ENCODE measurements at regions not wholly inside any gene's neighbourhood (a gene's known extent, or its start where the extent isn't known, plus 50 kb on each side); places are given as distances from the start of the nearest gene placed in this dataset.
"Not testable (repeated sequence)": the region's sequence is repeated elsewhere in the genome, so short reads cannot be mapped to it uniquely, and the experiment has no call there.

DNA sequence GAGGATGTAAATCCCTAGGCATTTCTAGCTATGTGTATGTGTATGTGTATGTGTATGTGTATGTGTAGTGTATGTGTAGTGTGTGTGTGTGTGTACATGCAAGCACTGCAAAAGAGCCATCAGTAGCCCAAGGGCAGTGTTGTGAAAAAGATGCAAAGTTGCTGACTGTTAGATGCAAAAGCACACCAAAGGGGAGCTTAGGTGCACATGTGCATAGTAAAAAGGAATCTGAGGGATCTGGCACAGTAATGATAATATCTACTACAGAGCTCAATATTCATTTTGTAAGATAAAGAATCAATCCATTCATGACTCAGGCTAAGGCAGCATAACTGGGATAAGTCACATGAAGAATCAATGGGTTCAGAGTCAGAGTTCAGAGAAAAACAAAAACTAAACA, 80.2 kb downstream of the TMEM47 start:
- no peak for DNase-seq

DNA sequence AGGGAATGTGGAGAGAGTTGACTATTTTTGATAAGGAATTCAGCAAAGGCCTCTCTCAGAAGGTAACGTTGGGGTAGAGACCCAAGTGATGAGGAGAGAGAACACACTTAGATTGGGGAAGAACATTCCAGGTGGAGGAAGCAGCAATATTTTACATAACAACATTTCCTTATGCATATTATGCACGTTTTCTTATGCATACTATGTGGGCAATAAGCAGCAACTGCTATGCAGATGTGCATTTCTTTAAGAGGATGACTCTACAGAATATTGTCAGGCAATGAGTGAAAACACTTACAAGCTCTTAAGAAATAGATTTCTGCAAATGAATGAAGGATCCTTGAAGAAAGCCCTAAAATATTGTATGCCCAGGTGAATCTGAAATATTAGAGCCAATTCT, 91.1 kb downstream of the TMEM47 start:
- no peak for DNase-seq

DNA sequence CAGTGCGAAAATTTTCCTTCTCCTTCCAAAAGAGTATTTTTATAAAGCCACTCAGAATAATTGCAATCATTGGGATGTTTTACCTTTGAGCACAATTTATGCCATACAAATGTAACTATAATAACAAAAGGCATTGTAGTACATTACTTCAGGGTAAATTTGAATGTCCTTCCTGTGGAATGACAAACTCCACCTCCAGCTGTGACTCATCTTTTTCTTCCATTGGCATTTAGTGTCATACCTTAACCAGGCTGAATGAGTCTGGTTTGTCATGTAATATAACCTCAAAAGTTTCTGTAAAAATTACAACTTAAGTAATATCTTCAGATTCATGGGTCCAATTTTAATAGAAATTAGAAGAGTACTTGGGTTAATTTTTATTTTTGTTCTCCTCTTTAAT, 93.3 kb downstream of the TMEM47 start:
- DNase-seq = no peak

DNA sequence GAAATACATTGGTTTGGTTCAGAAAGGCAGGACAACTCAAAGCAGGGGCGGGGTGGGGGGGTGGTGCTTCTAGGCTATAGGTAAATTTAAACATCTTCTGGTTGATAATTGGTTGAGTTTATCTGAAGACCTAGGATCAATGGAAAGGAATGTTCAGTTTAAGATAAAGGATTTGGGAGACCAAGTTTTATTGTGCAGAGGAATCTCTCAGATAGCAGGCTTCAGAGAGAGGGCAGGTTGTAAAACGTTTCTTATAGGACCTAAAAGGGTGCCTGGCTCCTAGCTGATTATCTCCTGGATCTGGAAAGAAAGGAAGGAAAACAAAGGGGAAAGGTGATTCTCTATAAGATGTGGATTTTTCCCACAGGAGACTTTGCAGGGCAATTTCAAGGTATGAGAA, 94.0 kb downstream of the TMEM47 start:
- DNase-seq = no peak

DNA sequence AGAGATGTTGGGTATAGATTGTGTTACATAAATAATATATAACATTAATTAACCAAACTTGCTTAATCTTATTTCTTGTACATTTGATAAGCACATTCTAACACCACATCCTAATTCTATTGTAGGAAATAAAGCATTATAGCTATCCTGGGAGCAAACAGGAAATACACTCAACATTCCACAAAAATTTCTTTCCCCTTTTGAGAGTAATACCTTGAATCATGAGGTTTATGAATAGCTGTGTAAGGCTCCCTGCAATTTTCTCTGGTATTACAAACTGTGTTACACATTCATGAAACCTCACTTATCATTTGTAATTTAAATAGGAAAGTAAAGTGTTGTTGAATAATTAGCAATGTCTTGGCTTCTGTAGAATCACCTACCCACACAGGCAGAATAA, 95.1 kb downstream of the TMEM47 start:
- no peak for DNase-seq

DNA sequence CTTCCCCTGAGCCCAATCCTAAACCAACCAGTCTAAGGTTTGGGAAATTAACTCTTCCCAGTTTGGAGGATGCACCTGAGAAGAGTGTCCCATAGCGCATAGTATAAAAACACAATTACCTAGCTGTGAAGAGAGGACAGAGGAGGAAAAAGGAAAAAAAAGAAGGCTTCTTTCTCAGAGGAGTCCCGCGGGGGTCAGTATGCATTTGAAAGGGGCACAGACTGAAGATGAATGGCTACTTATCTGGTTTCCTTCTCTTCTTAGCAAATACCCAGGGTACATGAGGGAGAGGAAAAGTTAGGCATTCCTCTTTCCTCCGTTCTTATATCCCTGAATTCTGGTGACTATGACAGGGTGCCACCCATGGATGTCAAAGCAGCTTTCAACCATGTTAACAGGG, 96.9 kb downstream of the TMEM47 start:
- DNase-seq = no peak

DNA sequence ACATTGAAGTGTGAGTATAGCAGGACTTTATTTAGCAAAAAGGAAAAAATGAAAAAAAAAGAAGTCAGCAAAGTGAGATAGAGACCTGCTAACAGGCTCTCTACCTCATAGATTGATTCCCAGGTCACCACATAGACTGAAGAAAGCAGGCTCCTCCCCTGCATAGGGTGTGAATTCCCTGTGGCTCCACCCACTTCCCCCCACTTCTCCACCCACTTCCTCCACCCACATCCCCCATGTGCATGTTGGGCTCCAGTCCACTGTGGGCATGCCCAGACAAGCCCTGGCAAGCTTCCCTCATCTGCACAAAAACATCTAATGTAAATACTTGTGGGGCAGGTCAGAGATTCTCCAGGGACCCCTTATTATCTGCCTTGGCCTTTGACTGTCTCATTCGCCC, 97.8 kb downstream of the TMEM47 start:
- no peak for DNase-seq

DNA sequence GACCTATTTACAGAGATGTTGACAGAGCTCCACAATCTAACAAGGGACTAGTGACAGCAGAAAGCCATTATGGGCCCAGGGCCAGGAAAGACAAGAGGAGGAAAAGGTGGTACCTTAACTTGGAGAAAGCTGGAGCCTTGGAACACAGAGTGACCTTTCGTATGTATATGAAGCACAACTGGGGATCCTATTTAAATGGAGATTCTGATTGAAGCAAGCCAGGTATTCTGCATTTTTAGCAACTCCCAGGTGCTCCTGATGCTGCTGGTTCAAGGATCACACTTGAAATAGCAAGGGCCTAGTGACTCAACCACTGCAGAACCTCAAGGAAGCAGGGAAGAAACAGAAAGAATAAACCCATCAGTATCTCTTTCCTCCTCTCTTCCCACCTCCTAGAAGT, 99.4 kb downstream of the TMEM47 start:
- no peak for DNase-seq

DNA sequence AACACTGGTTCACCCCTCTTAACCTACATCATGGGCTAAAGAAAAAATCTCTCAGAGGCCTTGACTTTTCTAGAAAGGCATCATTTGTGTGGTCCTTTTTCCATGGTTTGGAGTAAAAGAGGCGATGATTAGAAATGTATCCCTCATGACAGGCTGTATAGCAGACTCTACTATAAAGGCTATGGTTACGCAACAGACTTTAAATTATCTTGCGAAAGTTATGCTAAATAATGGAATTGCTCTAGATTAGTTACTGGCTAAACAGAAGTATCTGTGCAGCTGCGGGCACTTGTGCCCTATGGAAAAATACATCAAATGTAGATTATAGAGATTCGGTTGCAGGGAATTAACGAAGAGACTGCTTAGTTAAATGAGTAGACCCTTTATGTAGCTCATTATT, 101.6 kb downstream of the TMEM47 start:
- DNase-seq = no peak

DNA sequence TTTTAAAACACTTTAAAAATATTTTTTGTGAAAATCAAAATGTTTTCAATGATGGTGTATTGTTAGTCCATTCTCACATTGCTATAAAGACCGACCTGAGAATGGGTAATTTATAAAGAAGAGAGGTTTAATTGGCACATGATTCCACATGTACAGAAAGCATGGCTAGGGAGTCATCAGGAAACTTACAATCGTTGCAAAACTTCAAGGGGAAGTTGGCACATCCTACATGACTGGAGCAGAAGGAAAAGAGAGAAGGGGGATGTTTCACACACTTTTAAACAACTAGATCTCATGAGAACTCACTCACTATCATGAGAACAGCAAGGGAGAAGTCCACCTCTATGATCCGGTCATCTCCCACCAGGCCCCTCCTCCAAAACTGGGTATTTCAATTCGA, 110.7 kb downstream of the TMEM47 start:
- no peak for DNase-seq

DNA sequence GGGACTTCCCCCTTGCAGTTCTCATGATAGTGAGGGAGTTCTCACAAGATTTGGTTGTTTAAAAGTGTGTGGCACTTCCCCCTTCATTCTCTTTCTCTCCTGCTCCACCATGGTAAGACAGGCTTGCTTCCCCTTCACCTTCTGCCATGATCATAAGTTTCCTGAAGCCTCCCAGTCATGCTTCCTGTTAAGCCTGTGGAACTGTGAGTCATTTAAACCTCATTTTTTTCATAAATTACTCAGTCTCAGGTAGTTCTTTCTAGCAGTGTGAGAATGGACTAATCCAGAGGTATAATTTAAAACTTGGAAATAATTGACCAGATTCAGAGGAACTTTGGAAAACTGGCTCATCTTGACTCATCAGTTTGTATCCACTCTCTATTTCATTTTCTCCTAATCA, 129.0 kb downstream of the TMEM47 start:
- no peak for DNase-seq

DNA sequence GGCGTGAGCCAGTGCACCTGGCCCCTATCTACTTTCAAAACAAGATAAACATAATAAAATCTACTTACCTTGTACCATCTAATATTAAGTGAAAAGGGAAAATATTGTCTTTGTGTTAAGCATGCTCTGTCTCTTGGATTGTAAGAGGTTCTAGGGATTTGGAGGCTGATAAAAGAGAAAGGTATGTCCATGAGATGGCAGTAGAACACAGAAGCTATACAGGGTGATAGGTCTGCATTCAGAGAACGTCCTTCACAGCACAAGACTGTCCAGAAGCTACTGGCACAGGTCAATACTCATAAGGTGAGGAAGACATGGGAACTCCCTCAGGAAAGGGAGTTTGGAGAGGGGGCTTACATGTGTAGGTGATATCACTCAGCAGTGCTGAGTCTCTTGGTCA, 135.5 kb downstream of the TMEM47 start:
- DNase-seq = no peak

DNA sequence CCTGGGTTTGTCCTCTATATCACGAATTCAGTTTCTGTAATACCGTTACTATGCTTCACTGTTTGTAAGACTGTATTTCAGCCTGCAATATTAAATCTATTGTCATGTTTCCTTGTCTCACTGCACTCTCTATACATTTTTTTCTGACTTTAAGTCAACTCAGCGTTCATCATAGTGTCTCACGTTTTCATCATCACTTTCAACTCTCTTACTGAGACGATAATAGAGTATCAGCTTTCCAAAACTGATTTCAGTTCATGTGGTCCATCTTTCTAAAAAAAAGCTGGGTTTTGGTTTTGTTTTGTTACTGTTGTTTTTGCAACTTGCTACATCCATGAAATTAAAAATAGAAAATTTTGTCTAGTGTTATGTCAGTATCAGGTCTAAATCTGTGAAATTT, 147.7 kb downstream of the TMEM47 start:
- no peak for DNase-seq

DNA sequence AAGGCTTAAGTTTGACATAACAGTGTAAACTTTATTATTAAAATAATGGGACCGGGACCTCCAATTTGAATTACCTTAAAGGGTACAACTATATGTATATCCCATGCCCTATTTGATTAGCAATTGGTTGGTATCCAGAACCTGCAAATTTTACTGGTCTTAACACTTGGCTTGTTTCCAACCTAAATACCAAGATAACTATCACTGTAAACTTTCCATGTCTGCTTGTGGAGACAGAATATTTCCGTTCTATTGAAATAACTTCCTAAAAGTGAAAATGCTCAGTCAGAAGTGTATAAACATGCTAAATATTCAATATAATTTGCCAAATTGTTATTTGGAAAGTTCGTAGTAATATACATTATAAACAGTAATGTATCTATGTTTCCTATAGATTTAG, 154.0 kb downstream of the TMEM47 start:
- no peak for DNase-seq

DNA sequence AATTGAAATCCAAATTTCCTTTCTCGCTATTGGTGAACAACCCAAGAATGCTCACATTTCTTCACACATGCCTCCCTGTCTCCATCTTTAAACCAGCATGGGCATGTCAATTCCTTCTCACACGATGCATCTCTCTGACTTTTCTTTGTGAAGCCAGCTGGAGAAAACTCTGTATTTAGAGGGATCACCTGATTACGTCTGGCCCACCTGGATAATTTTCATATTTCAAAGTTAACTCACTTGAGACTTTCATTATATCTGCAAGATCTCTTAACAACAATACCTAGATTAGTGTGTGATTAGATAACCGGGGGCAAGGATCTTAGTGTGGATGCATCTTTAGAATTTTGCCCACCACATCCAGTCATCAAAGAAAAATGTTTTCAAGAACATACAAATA, 164.0 kb downstream of the TMEM47 start:
- DNase-seq = no peak

DNA sequence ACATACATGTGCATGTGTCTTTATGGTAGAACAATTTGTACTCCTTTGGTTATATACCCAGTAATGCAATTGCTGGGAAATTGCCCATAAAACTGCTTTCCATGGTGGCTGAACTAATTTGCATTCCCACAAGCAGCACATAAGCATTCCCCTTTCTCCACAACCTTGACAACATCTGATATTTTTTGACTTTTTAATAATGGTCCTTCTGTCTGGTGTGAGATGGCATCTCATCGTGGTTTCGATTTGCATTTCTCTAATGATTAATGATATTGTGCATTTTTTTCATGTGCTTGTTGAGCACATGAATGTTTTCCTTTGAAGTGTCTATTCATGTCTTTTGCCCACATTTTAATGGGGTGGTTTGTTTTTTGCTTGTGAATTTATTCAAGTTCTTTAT, 166.0 kb downstream of the TMEM47 start:
- DNase-seq = no peak

DNA sequence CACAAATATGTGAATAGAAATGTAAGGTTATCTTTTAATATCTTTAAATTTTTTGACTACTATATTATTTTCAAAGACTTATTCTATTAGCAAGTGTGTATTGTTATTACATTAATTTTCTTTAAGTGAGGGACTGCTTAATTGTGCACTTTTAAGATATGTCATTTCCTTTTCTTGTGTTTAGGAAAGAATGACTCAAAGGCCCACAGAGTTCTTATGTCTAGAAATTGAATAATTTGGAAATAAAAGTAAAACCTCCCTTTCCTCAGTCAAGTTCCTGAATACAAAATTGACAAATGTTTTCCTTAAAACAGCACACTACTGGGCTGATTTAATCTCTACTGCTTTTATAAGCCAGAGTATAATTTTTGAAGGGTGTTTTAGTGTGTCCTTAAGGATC, 169.7 kb downstream of the TMEM47 start:
- DNase-seq = no peak

DNA sequence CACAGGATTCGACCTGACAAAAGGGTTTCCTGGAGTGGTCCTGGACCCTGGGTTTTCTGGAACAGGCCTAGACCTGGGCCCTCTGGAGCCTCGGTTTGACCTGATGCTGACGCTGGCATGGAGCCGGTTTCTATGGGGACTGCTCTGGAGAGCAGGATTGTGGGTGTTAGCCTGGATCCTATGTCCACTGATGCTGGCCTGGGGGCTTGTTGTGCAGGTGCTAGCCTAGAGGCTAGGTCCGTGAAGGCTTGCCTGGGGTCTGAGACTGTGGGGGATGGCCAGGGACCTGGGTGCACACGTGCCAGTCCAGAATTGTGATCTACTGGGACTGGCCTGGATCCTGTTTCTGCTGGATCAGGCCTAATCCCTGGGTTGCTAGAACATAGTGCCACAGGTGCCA, 173.1 kb downstream of the TMEM47 start:
- no peak for DNase-seq

DNA sequence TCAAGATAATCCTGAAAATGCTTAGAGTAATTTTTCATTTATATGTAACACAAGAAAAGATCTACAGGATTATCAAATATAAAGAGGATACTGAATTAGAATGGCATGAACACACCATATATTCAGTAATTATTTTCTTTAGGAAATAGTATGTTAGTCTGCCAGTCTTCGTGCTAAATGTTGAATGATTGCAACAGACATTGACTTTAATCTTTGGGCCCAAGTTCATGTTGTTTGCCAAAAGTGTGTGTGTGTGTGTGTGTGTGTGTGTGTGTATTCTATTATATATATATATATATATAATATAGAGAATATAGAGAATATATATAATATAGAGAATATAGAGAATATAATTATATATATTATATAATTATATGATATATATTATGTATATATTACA, 186.6 kb downstream of the TMEM47 start:
- DNase-seq = no peak

DNA sequence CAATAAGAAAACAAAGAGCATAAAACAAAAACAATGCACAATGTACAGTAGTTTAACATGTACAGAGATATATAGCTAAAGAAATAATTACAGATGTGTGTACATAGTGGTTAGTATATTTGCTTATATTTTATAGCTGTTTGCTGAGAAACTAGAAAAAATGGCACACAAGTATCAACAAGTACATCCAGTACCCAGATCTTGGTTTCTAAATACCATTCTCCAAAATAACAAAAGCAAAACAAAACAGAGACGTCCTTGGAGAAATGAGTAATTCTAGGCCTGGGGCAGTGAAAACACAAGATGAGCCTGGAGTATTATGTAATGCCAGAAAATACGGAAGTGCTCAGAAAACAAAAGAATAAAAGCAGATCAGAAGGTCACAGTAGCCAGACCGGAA, 189.6 kb downstream of the TMEM47 start:
- no peak for DNase-seq

DNA sequence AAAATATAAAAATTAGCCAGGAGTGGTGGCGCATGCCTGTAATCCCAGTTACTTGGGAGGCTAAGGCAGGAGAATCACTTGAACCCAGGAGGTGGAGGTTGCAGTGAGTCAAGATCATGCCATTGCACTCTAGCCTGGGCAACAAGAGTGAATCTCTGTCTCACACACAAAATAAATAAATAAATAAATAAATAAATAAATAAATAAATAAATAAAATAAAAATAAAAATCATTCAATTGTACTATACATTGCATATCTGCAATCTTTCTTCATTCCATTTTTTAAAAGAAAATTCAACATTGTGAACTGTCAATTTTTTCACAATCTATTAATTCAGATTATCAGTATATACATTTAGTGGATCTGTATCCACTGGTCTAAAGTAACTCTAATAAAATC, 193.9 kb downstream of the TMEM47 start:
- DNase-seq = not testable (repeated sequence)

DNA sequence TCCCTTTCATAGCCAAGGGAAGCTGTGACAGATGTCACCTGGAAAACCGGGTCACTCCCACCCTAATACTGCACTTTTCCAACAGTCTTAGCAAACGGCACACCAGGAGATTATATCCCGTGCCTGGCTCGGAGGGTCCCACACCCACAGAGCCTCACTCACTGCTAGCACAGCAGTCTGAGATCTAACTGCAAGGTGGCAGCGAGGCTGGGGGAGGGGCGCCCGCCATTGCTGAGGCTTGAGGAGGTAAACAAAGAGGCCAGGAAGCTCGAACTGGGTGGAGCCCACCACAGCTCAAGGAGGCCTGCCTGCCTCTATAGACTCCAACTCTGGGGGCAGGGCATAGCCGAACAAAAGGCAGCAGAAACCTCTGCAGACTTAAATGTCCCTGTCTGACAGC, 199.2 kb downstream of the TMEM47 start:
- DNase-seq = not testable (repeated sequence)

DNA sequence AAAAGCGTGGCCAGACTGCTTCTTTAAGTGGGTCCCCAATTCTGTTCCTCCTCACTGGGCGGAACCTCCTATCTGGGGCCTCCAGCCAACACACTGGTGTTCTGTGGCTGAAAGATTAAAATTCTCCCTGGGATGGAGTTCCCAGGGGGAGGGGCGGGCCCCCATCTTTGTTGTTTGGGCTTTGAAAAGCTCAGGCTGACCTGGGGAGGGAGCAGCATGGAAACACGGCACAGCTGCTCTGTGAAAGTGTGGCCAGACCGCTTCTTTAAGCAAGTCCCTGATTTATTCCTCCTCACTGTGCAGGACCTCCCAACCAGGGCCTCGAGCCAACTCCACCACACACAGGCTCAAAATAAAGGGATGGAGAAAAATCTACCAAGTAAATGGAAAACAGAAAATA, 219.5 kb downstream of the TMEM47 start:
- no peak for DNase-seq

DNA sequence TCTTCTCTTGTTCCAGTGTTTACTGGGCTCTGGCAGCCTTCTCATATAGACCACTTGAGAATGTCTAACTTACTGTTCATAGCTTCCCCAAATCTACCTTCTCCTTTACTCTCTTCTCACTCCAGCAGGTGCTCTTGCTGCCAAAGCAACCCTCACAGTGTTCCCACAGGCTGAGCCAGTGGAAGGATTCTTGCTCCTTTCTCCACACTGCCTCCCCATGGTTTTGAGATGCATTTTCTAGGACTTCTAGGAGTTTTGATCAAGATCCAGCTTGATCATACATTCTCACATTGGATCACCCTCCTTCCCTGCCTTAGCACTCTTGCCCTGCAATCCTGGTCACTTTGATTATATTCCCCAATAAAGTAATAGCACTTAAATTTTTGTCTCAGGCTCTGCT, 230.8 kb downstream of the TMEM47 start:
- DNase-seq = no peak

DNA sequence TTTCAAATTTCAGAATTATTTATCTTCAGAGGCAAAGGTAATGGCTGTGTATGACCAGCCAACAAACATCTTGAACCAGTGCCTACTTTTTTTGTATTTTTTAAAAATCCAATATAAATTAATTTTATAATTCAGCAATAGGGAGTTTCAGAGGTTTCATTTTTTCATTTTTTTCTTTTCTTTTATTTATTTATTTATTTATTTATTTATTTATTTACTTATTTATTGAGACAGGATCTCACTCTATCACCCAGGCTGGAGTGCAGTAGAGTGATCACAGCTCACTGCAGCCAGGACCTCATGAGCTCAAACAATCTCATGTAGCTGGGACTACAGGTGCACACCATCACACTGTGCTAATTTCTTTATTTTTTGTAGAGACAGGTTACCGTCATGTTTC, 250.5 kb downstream of the TMEM47 start:
- DNase-seq = no peak

DNA sequence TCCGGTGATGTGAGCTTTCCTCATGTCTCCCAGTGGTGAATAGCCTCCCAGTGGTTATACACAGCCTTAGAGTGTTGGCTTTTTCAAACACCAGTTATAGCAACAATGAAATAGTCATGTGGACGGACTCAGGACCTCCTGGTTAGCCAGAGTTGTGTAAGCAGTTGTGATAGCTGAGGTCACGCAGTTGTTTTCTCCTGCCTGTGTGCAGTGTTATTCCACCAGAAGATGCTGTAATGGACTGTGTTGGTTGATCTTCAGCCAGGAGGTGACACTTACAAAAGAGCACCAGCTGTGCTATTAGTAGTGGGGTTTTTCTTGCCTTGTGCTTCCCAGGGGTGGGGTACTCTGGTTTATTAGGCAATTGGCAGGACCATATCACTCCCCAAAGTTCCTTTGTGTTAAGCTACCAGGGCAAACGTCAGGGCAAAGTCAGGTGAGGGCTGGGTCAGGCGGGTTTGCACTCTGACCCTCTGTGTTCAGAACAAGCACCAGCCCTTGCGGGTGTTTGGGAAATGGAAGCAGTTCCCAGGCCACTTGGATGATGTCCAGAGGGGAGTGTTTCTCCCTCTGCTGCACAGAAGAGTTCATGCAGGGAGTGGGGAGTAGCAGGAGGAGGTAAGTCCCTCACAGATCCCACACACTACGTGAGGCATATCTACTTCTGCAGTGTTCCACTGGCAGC, 252.6 kb downstream of the TMEM47 start:
- DNase-seq = no peak

All from activated CD4-positive, alpha-beta T cell treated with anti-CD3 and anti-CD28 coated beads for 48 hours (primary cell).